ENCODE measurements at regions not wholly inside any gene's neighbourhood (a gene's known extent, or its start where the extent isn't known, plus 50 kb on each side); places are given as distances from the start of the nearest gene placed in this dataset.

- Mint-ChIP-seq H3K4me1 (peaks cover 34 to 36% of the 10 kb centered on the region in 2 donors), H3K4me3 (no peak overlapping the region), H3K27ac (no peak overlapping the region), H3K36me3 (no peaks in the 10 kb centered on the region), H3K9me3 (peaks cover 0 to 2% of the 10 kb centered on the region in 2 donors), H3K27me3 (ENCODE audit: low read depth in 2 of 2) (no peaks in the 10 kb centered on the region)
- Histone ChIP-seq H3K36me3 (ENCODE audit: control insufficient read depth, insufficient read depth, low read length) (no peaks in the 10 kb centered on the region), H3K4me1 (ENCODE audit: control insufficient read depth, insufficient read depth, low read length) (peaks cover 11% of the 10 kb centered on the region), H3K9me3 (ENCODE audit: control insufficient read depth, insufficient read depth, low read length) (peaks cover 5% of the 10 kb centered on the region), H3K27me3 (ENCODE audit: control insufficient read depth, insufficient read depth, low read length) (no peaks in the 10 kb centered on the region), H3K4me3 (ENCODE audit: low read length) (no peak overlapping the region), H3K27ac (ENCODE audit: low read length) (no peak overlapping the region)
- no peak for ATAC-seq
- no peak for DNase-seq
- intact Hi-C loops (cut with micrococcal nuclease): no loop called here
- TF ChIP-seq, protein P1, sequence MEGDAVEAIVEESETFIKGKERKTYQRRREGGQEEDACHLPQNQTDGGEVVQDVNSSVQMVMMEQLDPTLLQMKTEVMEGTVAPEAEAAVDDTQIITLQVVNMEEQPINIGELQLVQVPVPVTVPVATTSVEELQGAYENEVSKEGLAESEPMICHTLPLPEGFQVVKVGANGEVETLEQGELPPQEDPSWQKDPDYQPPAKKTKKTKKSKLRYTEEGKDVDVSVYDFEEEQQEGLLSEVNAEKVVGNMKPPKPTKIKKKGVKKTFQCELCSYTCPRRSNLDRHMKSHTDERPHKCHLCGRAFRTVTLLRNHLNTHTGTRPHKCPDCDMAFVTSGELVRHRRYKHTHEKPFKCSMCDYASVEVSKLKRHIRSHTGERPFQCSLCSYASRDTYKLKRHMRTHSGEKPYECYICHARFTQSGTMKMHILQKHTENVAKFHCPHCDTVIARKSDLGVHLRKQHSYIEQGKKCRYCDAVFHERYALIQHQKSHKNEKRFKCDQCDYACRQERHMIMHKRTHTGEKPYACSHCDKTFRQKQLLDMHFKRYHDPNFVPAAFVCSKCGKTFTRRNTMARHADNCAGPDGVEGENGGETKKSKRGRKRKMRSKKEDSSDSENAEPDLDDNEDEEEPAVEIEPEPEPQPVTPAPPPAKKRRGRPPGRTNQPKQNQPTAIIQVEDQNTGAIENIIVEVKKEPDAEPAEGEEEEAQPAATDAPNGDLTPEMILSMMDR (IDR thresholded peaks at IDR 0.05): no peak
- WGBS (ENCODE audit: insufficient coverage): 88% methylated on average over 2 of the region's 2 CpGs
Observed at GRCh38 chr2:234344012-234344411, 152.9 kb downstream of the ARL4C start.

DNA sequence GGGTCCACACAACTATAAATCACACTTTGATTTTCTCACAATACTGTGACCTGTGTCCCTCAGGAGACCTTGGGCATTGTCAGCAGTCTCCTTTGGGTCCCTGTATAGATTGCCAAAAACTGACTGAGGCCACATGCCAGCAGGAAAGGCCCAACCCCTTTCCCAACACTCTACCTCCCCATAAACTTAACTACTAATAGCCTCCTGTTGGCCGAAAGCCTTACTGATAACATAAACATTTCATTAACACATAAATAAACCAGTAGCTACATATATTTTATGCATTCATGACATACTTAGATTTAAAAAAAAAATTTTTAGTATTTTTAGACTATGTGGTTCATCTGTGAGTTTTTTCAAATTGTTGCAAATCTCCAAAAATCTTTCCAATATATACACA lies 153.5 kb downstream of the ARL4C start:
- ATAC-seq (no peak), DNase-seq (no peak)
- Mint-ChIP-seq H3K27ac (no peak overlapping the region), H3K9me3 (peaks cover 0 to 2% of the 10 kb centered on the region in 2 donors), H3K4me1 (peaks cover 30 to 33% of the 10 kb centered on the region in 2 donors), H3K4me3 (no peak overlapping the region), H3K36me3 (no peaks in the 10 kb centered on the region), H3K27me3 (ENCODE audit: low read depth in 2 of 2) (no peaks in the 10 kb centered on the region)
- intact Hi-C loops (cut with micrococcal nuclease): no loop called here
- peaks cover 11% of the 10 kb centered on the region for H3K4me1 ChIP-seq (ENCODE audit: control insufficient read depth, insufficient read depth, low read length)
- no peak overlapping the region for H3K4me3 ChIP-seq (ENCODE audit: low read length)
- TF ChIP-seq, protein P1 (IDR thresholded peaks at IDR 0.05): no peak
- H3K9me3 ChIP-seq (ENCODE audit: control insufficient read depth, insufficient read depth, low read length): peaks cover 5% of the 10 kb centered on the region
- no peaks in the 10 kb centered on the region for H3K27me3 ChIP-seq (ENCODE audit: control insufficient read depth, insufficient read depth, low read length)
- WGBS (ENCODE audit: insufficient coverage): 100% methylated on average over 1 of the region's 1 CpG
- no peaks in the 10 kb centered on the region for H3K36me3 ChIP-seq (ENCODE audit: control insufficient read depth, insufficient read depth, low read length)
- H3K27ac ChIP-seq (ENCODE audit: low read length): no peak overlapping the region

DNA sequence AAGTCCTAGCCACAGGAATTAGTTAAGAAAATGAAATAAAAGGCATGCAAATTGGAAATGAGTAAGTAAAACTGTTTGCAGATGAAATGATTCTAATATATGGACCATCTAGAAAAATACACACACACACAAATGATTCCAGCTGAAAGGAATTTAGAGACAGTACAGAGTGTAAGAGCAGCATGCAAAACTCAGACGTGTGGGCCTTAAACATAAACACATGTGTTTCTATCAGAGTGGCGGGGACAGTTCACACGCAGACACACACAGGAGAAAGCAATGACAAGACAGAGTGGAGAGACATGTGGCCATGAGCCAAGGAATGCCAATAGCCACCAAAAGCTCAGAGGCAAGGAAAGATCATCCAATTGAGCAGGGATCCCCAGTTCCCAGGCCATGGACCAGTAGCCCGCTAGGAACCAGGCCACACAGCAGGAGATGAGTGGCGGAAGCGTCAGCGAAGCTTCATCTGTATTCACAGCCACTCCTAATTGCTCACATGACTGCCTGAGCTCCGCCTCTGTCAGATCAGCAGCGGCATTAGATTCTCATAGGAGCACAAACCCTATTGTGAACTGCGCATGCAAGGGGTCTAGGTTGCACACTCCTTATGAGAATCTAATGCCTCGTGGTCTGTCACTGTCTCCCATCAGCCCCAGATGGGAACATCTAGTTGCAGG lies 155.4 kb downstream of the ARL4C start:
- Histone ChIP-seq H3K9me3 (ENCODE audit: control insufficient read depth, insufficient read depth, low read length) (peaks cover 5% of the 10 kb centered on the region), H3K4me3 (ENCODE audit: low read length) (no peak overlapping the region), H3K4me1 (ENCODE audit: control insufficient read depth, insufficient read depth, low read length) (no peaks in the 10 kb centered on the region), H3K36me3 (ENCODE audit: control insufficient read depth, insufficient read depth, low read length) (no peaks in the 10 kb centered on the region), H3K27ac (ENCODE audit: low read length) (no peak overlapping the region), H3K27me3 (ENCODE audit: control insufficient read depth, insufficient read depth, low read length) (no peaks in the 10 kb centered on the region)
- Mint-ChIP-seq H3K36me3 (no peaks in the 10 kb centered on the region), H3K4me3 (no peak overlapping the region), H3K4me1 (peaks cover 17 to 22% of the 10 kb centered on the region in 2 donors), H3K27ac (no peak overlapping the region), H3K9me3 (peaks cover 0 to 2% of the 10 kb centered on the region in 2 donors), H3K27me3 (ENCODE audit: low read depth in 2 of 2) (no peaks in the 10 kb centered on the region)
- ATAC-seq: no peak
- TF ChIP-seq, protein P1 (IDR thresholded peaks at IDR 0.05): no peak
- DNase-seq: no peak
- intact Hi-C loops (cut with micrococcal nuclease): no loop called here
- 97% methylated on average over 11 of the region's 11 CpGs for WGBS (ENCODE audit: insufficient coverage)

DNA sequence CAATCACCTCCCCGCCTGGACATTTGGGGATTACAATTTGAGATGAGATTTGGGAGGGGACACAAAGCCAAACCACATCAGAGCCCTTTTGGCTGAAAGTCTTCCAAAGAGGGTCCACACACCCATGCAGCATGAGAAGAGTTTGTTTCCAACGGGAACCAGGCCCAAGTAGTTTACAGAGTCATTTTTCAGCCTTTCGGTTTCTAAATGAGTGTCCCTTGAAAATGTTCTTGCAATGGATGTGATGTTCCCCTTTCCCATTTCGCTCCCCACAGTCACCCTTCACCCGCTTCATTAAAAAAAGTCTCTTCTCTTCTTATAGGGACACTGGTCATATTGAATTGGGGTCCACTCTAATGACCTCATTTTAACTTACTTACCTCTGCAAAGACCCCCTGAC lies 157.4 kb downstream of the ARL4C start:
- ATAC-seq (no peak), DNase-seq (no peak)
- H3K4me3 Mint-ChIP-seq: no peak overlapping the region
- peaks cover 10% of the 10 kb centered on the region for H3K4me1 ChIP-seq (ENCODE audit: control insufficient read depth, insufficient read depth, low read length)
- H3K4me3 ChIP-seq (ENCODE audit: low read length): no peak overlapping the region
- no peak overlapping the region for H3K27ac Mint-ChIP-seq
- no peaks in the 10 kb centered on the region for H3K27me3 ChIP-seq (ENCODE audit: control insufficient read depth, insufficient read depth, low read length)
- intact Hi-C loops (cut with micrococcal nuclease): no loop called here
- TF ChIP-seq, protein P1 (IDR thresholded peaks at IDR 0.05): no peak
- peaks cover 14 to 29% of the 10 kb centered on the region in 2 donors for H3K4me1 Mint-ChIP-seq
- peaks cover 0 to 2% of the 10 kb centered on the region in 2 donors for H3K9me3 Mint-ChIP-seq
- H3K36me3 Mint-ChIP-seq: no peaks in the 10 kb centered on the region
- 94% methylated on average over 5 of the region's 5 CpGs for WGBS (ENCODE audit: insufficient coverage)
- H3K27ac ChIP-seq (ENCODE audit: low read length): no peak overlapping the region
- no peaks in the 10 kb centered on the region for H3K27me3 Mint-ChIP-seq (ENCODE audit: low read depth in 2 of 2)
- H3K9me3 ChIP-seq (ENCODE audit: control insufficient read depth, insufficient read depth, low read length): peaks cover 5% of the 10 kb centered on the region
- no peaks in the 10 kb centered on the region for H3K36me3 ChIP-seq (ENCODE audit: control insufficient read depth, insufficient read depth, low read length)

Measured in natural killer cell (primary cell).